ENCODE measurements at regions not wholly inside any gene's neighbourhood (a gene's known extent, or its start where the extent isn't known, plus 50 kb on each side); places are given as distances from the start of the nearest gene placed in this dataset.

- no peaks in the 10 kb centered on the region for H3K4me1 Mint-ChIP-seq
- no peak for TF ChIP-seq CTCF (IDR thresholded peaks at IDR 0.05; ENCODE audit: unreplicated experiment in 3 of 3)
- H3K27me3 Mint-ChIP-seq (ENCODE audit: low read depth): peaks cover 3% of the 10 kb centered on the region
- H3K27ac Mint-ChIP-seq: no peak overlapping the region
- peaks cover 21% of the 10 kb centered on the region for H3K9me3 Mint-ChIP-seq
- H3K36me3 Mint-ChIP-seq (ENCODE audit: low read depth): no peaks in the 10 kb centered on the region
- no peak overlapping the region for H3K4me3 Mint-ChIP-seq
Measured at GRCh38 chr2:72051204-72051603, 96.5 kb downstream of the CYP26B1 start.

GRCh38 chr2:72050734-72051133 is 96.9 kb downstream of the CYP26B1 start:
- Mint-ChIP-seq H3K4me1 (no peaks in the 10 kb centered on the region), H3K27ac (no peak overlapping the region)

DNA sequence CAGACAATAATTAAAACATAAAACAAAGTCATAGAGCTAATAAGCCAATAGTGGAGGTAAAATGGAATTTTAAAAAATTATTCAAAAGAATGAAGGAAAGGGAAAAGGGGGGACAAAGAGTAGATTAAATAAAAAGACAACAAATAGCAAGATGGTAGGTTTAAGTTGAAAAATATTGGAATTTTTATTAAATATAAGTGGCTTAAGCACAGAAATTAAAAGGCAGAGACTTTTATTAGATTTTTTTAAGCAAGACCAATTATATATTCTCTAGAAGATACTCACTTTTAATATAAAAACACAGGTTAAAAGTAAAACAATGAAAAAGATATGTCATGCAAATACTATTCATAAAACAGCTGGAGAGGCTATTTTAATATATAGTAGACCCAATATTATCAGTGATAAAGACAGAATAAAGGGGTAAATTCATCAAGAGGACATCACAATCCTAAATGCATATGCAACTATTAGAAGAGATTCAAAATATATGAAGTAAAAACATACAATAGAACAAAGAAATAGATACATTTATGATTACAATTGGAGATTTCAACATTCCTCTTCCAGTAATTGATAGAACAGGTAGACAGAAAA is 98.7 kb downstream of the CYP26B1 start:
- no peak overlapping the region for H3K4me3 Mint-ChIP-seq
- no peaks in the 10 kb centered on the region for H3K36me3 Mint-ChIP-seq (ENCODE audit: low read depth)
- peaks cover 29% of the 10 kb centered on the region for H3K9me3 Mint-ChIP-seq
- no peaks in the 10 kb centered on the region for H3K4me1 Mint-ChIP-seq
- no peak for TF ChIP-seq CTCF (IDR thresholded peaks at IDR 0.05; ENCODE audit: unreplicated experiment in 3 of 3)
- H3K27ac Mint-ChIP-seq: no peak overlapping the region
- peaks cover 3% of the 10 kb centered on the region for H3K27me3 Mint-ChIP-seq (ENCODE audit: low read depth)

More at GRCh38 chr2:72050734-72051133, 96.9 kb downstream of the CYP26B1 start:
- H3K9me3 Mint-ChIP-seq: peaks cover 22% of the 10 kb centered on the region
- H3K27me3 Mint-ChIP-seq (ENCODE audit: low read depth): peaks cover 3% of the 10 kb centered on the region
- H3K36me3 Mint-ChIP-seq (ENCODE audit: low read depth): no peaks in the 10 kb centered on the region
- H3K4me3 Mint-ChIP-seq: no peak overlapping the region
- no peak for TF ChIP-seq CTCF (IDR thresholded peaks at IDR 0.05; ENCODE audit: unreplicated experiment in 3 of 3)

DNA sequence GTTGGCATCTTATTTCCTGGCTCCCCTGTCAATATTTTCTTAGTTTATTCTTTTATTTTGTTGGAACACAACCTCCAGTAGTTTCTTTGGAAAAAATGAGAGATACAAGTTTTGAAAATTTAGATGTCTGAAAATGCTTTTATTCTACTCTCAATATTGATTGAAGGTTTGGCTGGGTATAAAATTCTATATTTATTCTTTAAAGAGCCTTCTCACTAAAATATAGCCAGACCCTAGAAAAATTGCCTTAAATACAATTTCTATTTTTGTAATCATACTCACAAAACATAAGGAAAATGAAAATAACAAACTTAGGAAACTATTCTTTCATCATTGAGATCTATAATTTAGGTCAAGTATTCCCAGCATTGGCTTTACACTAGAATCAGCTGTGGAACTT is 103.7 kb downstream of the CYP26B1 start:
- TF ChIP-seq CTCF (IDR thresholded peaks at IDR 0.05; ENCODE audit: unreplicated experiment in 3 of 3): no peak
- Mint-ChIP-seq H3K4me1 (no peaks in the 10 kb centered on the region), H3K27me3 (ENCODE audit: low read depth) (peaks cover 5% of the 10 kb centered on the region), H3K4me3 (no peak overlapping the region), H3K9me3 (peaks cover 36% of the 10 kb centered on the region), H3K27ac (no peak overlapping the region), H3K36me3 (ENCODE audit: low read depth) (no peaks in the 10 kb centered on the region)

GRCh38 chr2:72041638-72042111 is 106.0 kb downstream of the CYP26B1 start:
- Mint-ChIP-seq H3K27me3 (ENCODE audit: low read depth) (peaks cover 5% of the 10 kb centered on the region), H3K4me1 (no peaks in the 10 kb centered on the region), H3K4me3 (no peak overlapping the region), H3K36me3 (ENCODE audit: low read depth) (no peaks in the 10 kb centered on the region), H3K9me3 (peaks cover 23% of the 10 kb centered on the region), H3K27ac (no peak overlapping the region)
- TF ChIP-seq CTCF (IDR thresholded peaks at IDR 0.05; ENCODE audit: unreplicated experiment in 3 of 3): no peak

Data from nephron (organoid).